ENCODE measurements at regions not wholly inside any gene's neighbourhood (a gene's known extent, or its start where the extent isn't known, plus 50 kb on each side); places are given as distances from the start of the nearest gene placed in this dataset.
A peak's percentile ranks its signal among the peaks of the same experiment; 100 is the strongest.

- DNase-seq (ENCODE audit: low spot score), result no peak
These were observed 171.4 kb downstream of the PTN start for GRCh38 chr7:137172105-137172590.

- DNase-seq (ENCODE audit: low spot score), result peak; percentile 55
These were observed 174.2 kb downstream of the PTN start for GRCh38 chr7:137169282-137169698.

GRCh38 chr7:137167609-137168008 lies 175.9 kb downstream of the PTN start:
- no peak for DNase-seq (ENCODE audit: low spot score)

- no peak for DNase-seq (ENCODE audit: low spot score)
These were observed 177.2 kb downstream of the PTN start for GRCh38 chr7:137166363-137166762.

- DNase-seq (ENCODE audit: low spot score), result no peak
These were observed 177.7 kb downstream of the PTN start for GRCh38 chr7:137165786-137166185.

GRCh38 chr7:137165241-137165640 lies 178.3 kb downstream of the PTN start:
- DNase-seq (ENCODE audit: low spot score), result no peak

GRCh38 chr7:137164251-137164650 lies 179.3 kb downstream of the PTN start:
- DNase-seq (ENCODE audit: low spot score), result no peak

- no peak for DNase-seq (ENCODE audit: low spot score)
These were observed 183.3 kb downstream of the PTN start for GRCh38 chr7:137160236-137160635.

GRCh38 chr7:137157256-137157655 lies 186.3 kb downstream of the PTN start:
- DNase-seq (ENCODE audit: low spot score), result no peak

GRCh38 chr7:137151690-137152052 lies 191.9 kb downstream of the PTN start:
- DNase-seq (ENCODE audit: low spot score), result no peak

GRCh38 chr7:137151041-137151689 lies 192.4 kb downstream of the PTN start:
- no peak for DNase-seq (ENCODE audit: low spot score)

- no peak for DNase-seq (ENCODE audit: low spot score)
These were observed 196.2 kb downstream of the PTN start for GRCh38 chr7:137147338-137147720.

GRCh38 chr7:137146552-137147337 lies 196.8 kb downstream of the PTN start:
- DNase-seq (ENCODE audit: low spot score), result no peak

GRCh38 chr7:137146012-137146455 lies 197.5 kb downstream of the PTN start:
- DNase-seq (ENCODE audit: low spot score), result no peak

- no peak for DNase-seq (ENCODE audit: low spot score)
These were observed 201.2 kb downstream of the PTN start for GRCh38 chr7:137142376-137142775.

GRCh38 chr7:137135654-137136350 lies 207.7 kb downstream of the PTN start:
- no peak for DNase-seq (ENCODE audit: low spot score)

- DNase-seq (ENCODE audit: low spot score), result no peak
These were observed 212.8 kb downstream of the PTN start for GRCh38 chr7:137130751-137131158.

GRCh38 chr7:137129025-137129424 lies 214.5 kb downstream of the PTN start:
- no peak for DNase-seq (ENCODE audit: low spot score)

GRCh38 chr7:137127806-137128205 lies 215.7 kb downstream of the PTN start:
- DNase-seq (ENCODE audit: low spot score), result no peak

- DNase-seq (ENCODE audit: low spot score), result no peak
These were observed 216.5 kb downstream of the PTN start for GRCh38 chr7:137127058-137127457.

- no peak for DNase-seq (ENCODE audit: low spot score)
These were observed 221.4 kb downstream of the PTN start for GRCh38 chr7:137122145-137122544.

- DNase-seq (ENCODE audit: low spot score), result no peak
These were observed 222.8 kb downstream of the PTN start for GRCh38 chr7:137120690-137121089.

- DNase-seq (ENCODE audit: low spot score), result no peak
These were observed 233.0 kb downstream of the PTN start for GRCh38 chr7:137110535-137110934.

Measured in LoVo (cell line).